HL-60 (cell line): ENCODE measurements at regions not wholly inside any gene's neighbourhood (a gene's known extent, or its start where the extent isn't known, plus 50 kb on each side); places are given as distances from the start of the nearest gene placed in this dataset.

Source experiments
- CTCF ChIP-seq: IDR thresholded peaks from one replicate; pipeline ENCODE4 v1.5.1; 2011; ENCODE audit warnings: low read length, control low read depth, inconsistent platforms; ENCODE audit not compliant: insufficient read depth
- GABPA ChIP-seq: IDR thresholded peaks from 2 replicates; pipeline ENCODE4 v1.6.1; 2012; ENCODE audit warnings: low read depth

GRCh38 chr4:83873996-83874395 lies 338.1 kb downstream of the GPAT3 start:
- TF ChIP-seq CTCF (no peak), GABPA (no peak)
